ENCODE measurements at regions not wholly inside any gene's neighbourhood (a gene's known extent, or its start where the extent isn't known, plus 50 kb on each side); places are given as distances from the start of the nearest gene placed in this dataset.
A peak's percentile ranks its signal among the peaks of the same experiment; 100 is the strongest.

GRCh38 chrX:39802908-39803307 is 294.9 kb downstream of the BCOR start:
- Mint-ChIP-seq H3K9me3 (no peaks in the 10 kb centered on the region), H3K4me3 (no peak overlapping the region), H3K27ac (no peak overlapping the region), H3K27me3 (ENCODE audit: insufficient read depth) (peaks cover 2% of the 10 kb centered on the region; the same call in 1 of the 2 replicates), H3K36me3 (ENCODE audit: low read depth) (no peaks in the 10 kb centered on the region), H3K4me1 (ENCODE audit: low read depth) (peaks cover 4% of the 10 kb centered on the region)
- no peak for TF ChIP-seq CTCF (IDR thresholded peaks at IDR 0.05)
- DNase-seq = no peak

GRCh38 chrX:39805022-39805421 is 292.7 kb downstream of the BCOR start:
- Mint-ChIP-seq H3K27ac (no peak overlapping the region), H3K9me3 (no peaks in the 10 kb centered on the region), H3K4me3 (no peak overlapping the region), H3K36me3 (ENCODE audit: low read depth) (no peaks in the 10 kb centered on the region), H3K4me1 (ENCODE audit: low read depth) (peaks cover 25% of the 10 kb centered on the region), H3K27me3 (ENCODE audit: insufficient read depth) (peaks cover 4% of the 10 kb centered on the region; the same call in 1 of the 2 replicates)
- no peak for DNase-seq
- no peak for TF ChIP-seq CTCF (IDR thresholded peaks at IDR 0.05)

GRCh38 chrX:39805825-39806224 is 291.9 kb downstream of the BCOR start:
- no peaks in the 10 kb centered on the region for H3K9me3 Mint-ChIP-seq
- H3K4me3 Mint-ChIP-seq = no peak overlapping the region
- no peak for DNase-seq
- H3K27me3 Mint-ChIP-seq (ENCODE audit: insufficient read depth) = peaks cover 2% of the 10 kb centered on the region; the same call in 1 of the 2 replicates
- no peak for TF ChIP-seq CTCF (IDR thresholded peaks at IDR 0.05)
- no peaks in the 10 kb centered on the region for H3K36me3 Mint-ChIP-seq (ENCODE audit: low read depth)
- peaks cover 29% of the 10 kb centered on the region for H3K4me1 Mint-ChIP-seq (ENCODE audit: low read depth)
- H3K27ac Mint-ChIP-seq = no peak overlapping the region

- no peaks in the 10 kb centered on the region for H3K36me3 Mint-ChIP-seq (ENCODE audit: low read depth)
- peaks cover 2% of the 10 kb centered on the region; the same call in 1 of the 2 replicates for H3K27me3 Mint-ChIP-seq (ENCODE audit: insufficient read depth)
- DNase-seq = peak; percentile 88
- no peaks in the 10 kb centered on the region for H3K9me3 Mint-ChIP-seq
- TF ChIP-seq CTCF (IDR thresholded peaks at IDR 0.05) = no peak
- H3K4me1 Mint-ChIP-seq (ENCODE audit: low read depth) = peaks cover 31% of the 10 kb centered on the region
- H3K4me3 Mint-ChIP-seq = peak overlapping the region; percentile 74
- H3K27ac Mint-ChIP-seq = peak overlapping the region; percentile 97
Measured at GRCh38 chrX:39808471-39808917, 289.3 kb downstream of the BCOR start.

- H3K27me3 Mint-ChIP-seq (ENCODE audit: insufficient read depth) = peaks cover 2% of the 10 kb centered on the region; the same call in 1 of the 2 replicates
- H3K9me3 Mint-ChIP-seq = no peaks in the 10 kb centered on the region
- no peak for TF ChIP-seq CTCF (IDR thresholded peaks at IDR 0.05)
- peak; percentile 85 for DNase-seq
- peak overlapping the region; percentile 97 for H3K27ac Mint-ChIP-seq
- peaks cover 40% of the 10 kb centered on the region for H3K4me1 Mint-ChIP-seq (ENCODE audit: low read depth)
- H3K4me3 Mint-ChIP-seq = peak overlapping the region; percentile 74
- H3K36me3 Mint-ChIP-seq (ENCODE audit: low read depth) = no peaks in the 10 kb centered on the region
Measured at GRCh38 chrX:39809331-39809730, 288.4 kb downstream of the BCOR start.

GRCh38 chrX:39810901-39811300 is 286.9 kb downstream of the BCOR start:
- DNase-seq = no peak
- H3K4me3 Mint-ChIP-seq = no peak overlapping the region
- no peak for TF ChIP-seq CTCF (IDR thresholded peaks at IDR 0.05)
- H3K4me1 Mint-ChIP-seq (ENCODE audit: low read depth) = peaks cover 41% of the 10 kb centered on the region
- no peaks in the 10 kb centered on the region for H3K9me3 Mint-ChIP-seq
- H3K27me3 Mint-ChIP-seq (ENCODE audit: insufficient read depth) = peaks cover 2% of the 10 kb centered on the region; the same call in 1 of the 2 replicates
- no peak overlapping the region for H3K27ac Mint-ChIP-seq
- H3K36me3 Mint-ChIP-seq (ENCODE audit: low read depth) = no peaks in the 10 kb centered on the region

All from HFFc6 (cell line).